Nephron progenitor cell (in vitro differentiated cells): ENCODE measurements at regions not wholly inside any gene's neighbourhood (a gene's known extent, or its start where the extent isn't known, plus 50 kb on each side); places are given as distances from the start of the nearest gene placed in this dataset.

Source experiments
- DNase-seq: peaks from one replicate; pipeline ENCODE4 v3.0.0; 2021
- H3K27ac Mint-ChIP-seq: 2 replicates; pipeline ENCODE4 v1.8.0; 2021; ENCODE audit warnings: mild to moderate bottlenecking, moderate library complexity, mixed read lengths
- H3K27me3 Mint-ChIP-seq: 2 replicates; pipeline ENCODE4 v1.8.0; 2021; ENCODE audit warnings: mild to moderate bottlenecking, low read depth, mixed read lengths; ENCODE audit not compliant: poor library complexity
- H3K36me3 Mint-ChIP-seq: 2 replicates; pipeline ENCODE4 v1.8.0; 2021; ENCODE audit warnings: low read depth, mixed read lengths
- H3K4me1 Mint-ChIP-seq: 2 replicates; pipeline ENCODE4 v1.8.0; 2021; ENCODE audit warnings: mixed read lengths
- H3K4me3 Mint-ChIP-seq: 2 replicates; pipeline ENCODE4 v1.8.0; 2021; ENCODE audit warnings: mild to moderate bottlenecking, moderate library complexity, mixed read lengths
- H3K9me3 Mint-ChIP-seq: 2 replicates; pipeline ENCODE4 v1.8.0; 2021; ENCODE audit warnings: mild to moderate bottlenecking, moderate library complexity, mixed read lengths
- TF ChIP-seq, protein P1 (sequence below): fragments of 200-600 bp; sonication (generic); IDR thresholded peaks from 2 replicates; pipeline ENCODE4 v1.5.0; 2021; ENCODE audit warnings: antibody characterized with exemption

- Mint-ChIP-seq H3K36me3 (no peaks in the 10 kb centered on the region), H3K27ac (no peak overlapping the region), H3K9me3 (peaks cover 6% of the 10 kb centered on the region), H3K27me3 (peaks cover 24% of the 10 kb centered on the region), H3K4me1 (no peaks in the 10 kb centered on the region), H3K4me3 (no peak overlapping the region)
- TF ChIP-seq, protein P1, sequence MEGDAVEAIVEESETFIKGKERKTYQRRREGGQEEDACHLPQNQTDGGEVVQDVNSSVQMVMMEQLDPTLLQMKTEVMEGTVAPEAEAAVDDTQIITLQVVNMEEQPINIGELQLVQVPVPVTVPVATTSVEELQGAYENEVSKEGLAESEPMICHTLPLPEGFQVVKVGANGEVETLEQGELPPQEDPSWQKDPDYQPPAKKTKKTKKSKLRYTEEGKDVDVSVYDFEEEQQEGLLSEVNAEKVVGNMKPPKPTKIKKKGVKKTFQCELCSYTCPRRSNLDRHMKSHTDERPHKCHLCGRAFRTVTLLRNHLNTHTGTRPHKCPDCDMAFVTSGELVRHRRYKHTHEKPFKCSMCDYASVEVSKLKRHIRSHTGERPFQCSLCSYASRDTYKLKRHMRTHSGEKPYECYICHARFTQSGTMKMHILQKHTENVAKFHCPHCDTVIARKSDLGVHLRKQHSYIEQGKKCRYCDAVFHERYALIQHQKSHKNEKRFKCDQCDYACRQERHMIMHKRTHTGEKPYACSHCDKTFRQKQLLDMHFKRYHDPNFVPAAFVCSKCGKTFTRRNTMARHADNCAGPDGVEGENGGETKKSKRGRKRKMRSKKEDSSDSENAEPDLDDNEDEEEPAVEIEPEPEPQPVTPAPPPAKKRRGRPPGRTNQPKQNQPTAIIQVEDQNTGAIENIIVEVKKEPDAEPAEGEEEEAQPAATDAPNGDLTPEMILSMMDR: no peak
- DNase-seq: no peak
Observed at GRCh38 chr10:123521076-123521475, 145.1 kb upstream of the GPR26 start.

GRCh38 chr10:123521556-123521955, 144.6 kb upstream of the GPR26 start:
- Mint-ChIP-seq H3K36me3 (no peaks in the 10 kb centered on the region), H3K9me3 (peaks cover 6% of the 10 kb centered on the region), H3K4me1 (no peaks in the 10 kb centered on the region), H3K27ac (no peak overlapping the region), H3K4me3 (no peak overlapping the region), H3K27me3 (peaks cover 24% of the 10 kb centered on the region)
- TF ChIP-seq, protein P1: no peak
- no peak for DNase-seq

DNA sequence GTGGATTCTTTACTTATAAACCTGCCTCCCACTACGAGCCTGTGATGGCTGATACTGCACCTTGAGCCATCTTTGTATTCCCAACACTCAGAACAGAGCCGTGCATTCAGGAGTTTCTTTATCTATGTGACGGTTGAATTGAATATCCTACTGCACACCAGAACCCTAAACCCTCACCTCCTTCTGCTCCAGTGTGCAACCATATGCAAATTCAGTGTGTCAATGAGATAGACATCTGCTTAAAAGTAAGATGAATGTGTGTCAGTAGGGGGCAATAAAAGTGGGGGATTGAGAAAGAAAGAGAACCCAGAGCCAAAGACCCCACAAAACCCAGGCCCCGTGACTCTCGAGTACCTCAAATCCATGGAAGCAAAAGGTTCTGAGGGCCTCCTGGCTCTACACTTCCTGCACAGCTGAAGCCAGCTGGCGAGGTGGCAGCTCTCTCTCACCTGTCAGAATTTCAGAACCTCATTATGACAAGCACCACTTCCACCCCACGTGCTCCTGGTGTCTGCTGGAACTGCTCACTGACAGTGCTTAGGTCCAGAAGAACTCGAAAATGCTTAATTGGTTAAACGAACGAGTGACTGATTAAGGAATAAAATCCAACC, 143.3 kb upstream of the GPR26 start:
- Mint-ChIP-seq H3K4me3 (no peak overlapping the region), H3K4me1 (peaks cover 7% of the 10 kb centered on the region), H3K27ac (no peak overlapping the region), H3K36me3 (no peaks in the 10 kb centered on the region), H3K27me3 (peaks cover 25% of the 10 kb centered on the region), H3K9me3 (peaks cover 6% of the 10 kb centered on the region)
- TF ChIP-seq, protein P1: no peak
- DNase-seq: no peak

DNA sequence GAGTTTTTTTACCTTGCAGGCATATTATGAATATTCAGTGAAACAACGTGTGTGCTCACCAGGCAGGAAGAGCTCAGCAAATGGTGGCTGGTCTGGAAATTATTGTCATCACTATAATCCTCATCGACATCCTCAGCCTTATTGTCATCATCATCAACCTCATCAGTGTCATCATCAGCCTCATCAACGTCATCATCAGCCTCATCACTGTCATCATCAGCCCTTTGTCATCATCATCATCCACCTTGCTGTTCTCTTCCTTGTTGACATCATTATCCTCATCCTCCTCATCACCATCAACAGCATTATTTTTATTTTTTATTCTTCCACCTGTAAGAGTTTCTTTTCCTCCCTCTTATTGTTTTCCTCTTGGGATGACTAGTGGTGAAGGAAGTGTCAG, 142.3 kb upstream of the GPR26 start:
- peaks cover 22% of the 10 kb centered on the region for H3K27me3 Mint-ChIP-seq
- H3K27ac Mint-ChIP-seq: no peak overlapping the region
- peaks cover 6% of the 10 kb centered on the region for H3K9me3 Mint-ChIP-seq
- no peak overlapping the region for H3K4me3 Mint-ChIP-seq
- H3K4me1 Mint-ChIP-seq: peaks cover 7% of the 10 kb centered on the region
- no peaks in the 10 kb centered on the region for H3K36me3 Mint-ChIP-seq
- TF ChIP-seq, protein P1: no peak
- DNase-seq: no peak

DNA sequence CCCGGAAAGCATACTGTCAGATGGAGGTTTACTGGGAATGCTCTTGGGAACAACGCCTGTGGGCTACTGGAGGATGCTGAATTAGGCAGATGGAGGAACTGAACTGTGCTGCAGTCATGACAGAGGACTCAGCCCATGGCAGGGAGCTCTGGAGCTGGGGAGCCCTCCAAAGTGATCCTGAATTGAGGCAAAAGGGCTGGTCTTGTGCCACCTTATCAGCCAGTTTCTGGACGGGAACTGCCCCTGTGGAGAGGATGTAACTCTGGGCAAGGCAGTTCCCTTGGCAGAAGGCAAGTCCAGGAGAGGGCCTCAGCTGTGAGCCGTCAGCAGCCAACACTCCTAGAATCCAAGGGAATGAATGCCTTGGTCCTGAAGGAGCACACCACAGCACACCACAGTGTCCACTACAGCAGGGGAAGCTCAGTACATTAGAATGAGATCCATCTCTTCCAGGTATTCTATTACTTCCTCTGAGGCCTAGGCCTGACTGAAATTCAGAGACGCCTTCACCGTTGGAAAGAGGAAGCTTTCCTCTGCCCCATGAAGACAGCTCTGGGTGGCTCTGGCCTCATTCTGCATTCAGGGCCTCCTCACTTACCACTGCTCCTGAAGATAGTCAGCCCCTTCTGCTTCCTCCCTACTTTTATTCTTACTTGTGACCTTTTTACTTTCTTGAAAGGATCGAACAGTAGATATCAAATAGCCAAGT, 139.6 kb upstream of the GPR26 start:
- H3K27ac Mint-ChIP-seq: no peak overlapping the region
- no peaks in the 10 kb centered on the region for H3K36me3 Mint-ChIP-seq
- H3K27me3 Mint-ChIP-seq: peaks cover 25% of the 10 kb centered on the region
- peaks cover 6% of the 10 kb centered on the region for H3K9me3 Mint-ChIP-seq
- TF ChIP-seq, protein P1: no peak
- no peak for DNase-seq
- H3K4me1 Mint-ChIP-seq: peaks cover 7% of the 10 kb centered on the region
- no peak overlapping the region for H3K4me3 Mint-ChIP-seq

DNA sequence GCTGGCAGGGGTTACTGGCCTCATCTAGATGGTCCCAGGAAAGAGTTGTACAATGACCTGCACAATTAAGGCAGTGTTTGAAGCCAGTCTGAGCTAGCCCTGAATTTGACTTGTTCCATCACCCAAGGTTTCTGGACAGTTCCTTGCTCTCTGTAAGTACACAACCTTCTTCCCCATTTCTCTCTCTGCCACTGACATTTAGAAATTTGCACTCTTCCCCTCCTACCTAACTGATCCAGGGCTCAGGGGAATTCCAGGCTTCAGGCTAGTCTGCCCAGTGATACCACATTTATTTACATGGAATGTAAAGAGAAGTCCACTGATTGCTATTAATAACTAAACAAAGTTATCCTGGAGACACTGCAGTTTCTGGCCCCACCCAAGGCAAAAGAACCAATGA, 139.0 kb upstream of the GPR26 start:
- Mint-ChIP-seq H3K4me3 (no peak overlapping the region), H3K4me1 (peaks cover 7% of the 10 kb centered on the region), H3K36me3 (no peaks in the 10 kb centered on the region), H3K9me3 (peaks cover 8% of the 10 kb centered on the region), H3K27ac (no peak overlapping the region), H3K27me3 (peaks cover 25% of the 10 kb centered on the region)
- TF ChIP-seq, protein P1: no peak
- no peak for DNase-seq
